ENCODE measurements at regions not wholly inside any gene's neighbourhood (a gene's known extent, or its start where the extent isn't known, plus 50 kb on each side); places are given as distances from the start of the nearest gene placed in this dataset.

GRCh38 chr6:115770851-115771250 lies 289.8 kb downstream of the FRK start (continued):
- no peak for TF ChIP-seq JUND (IDR thresholded peaks at IDR 0.05; ENCODE audit: low read depth, low read length)
- TF ChIP-seq, protein P1, sequence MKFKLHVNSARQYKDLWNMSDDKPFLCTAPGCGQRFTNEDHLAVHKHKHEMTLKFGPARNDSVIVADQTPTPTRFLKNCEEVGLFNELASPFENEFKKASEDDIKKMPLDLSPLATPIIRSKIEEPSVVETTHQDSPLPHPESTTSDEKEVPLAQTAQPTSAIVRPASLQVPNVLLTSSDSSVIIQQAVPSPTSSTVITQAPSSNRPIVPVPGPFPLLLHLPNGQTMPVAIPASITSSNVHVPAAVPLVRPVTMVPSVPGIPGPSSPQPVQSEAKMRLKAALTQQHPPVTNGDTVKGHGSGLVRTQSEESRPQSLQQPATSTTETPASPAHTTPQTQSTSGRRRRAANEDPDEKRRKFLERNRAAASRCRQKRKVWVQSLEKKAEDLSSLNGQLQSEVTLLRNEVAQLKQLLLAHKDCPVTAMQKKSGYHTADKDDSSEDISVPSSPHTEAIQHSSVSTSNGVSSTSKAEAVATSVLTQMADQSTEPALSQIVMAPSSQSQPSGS (IDR thresholded peaks at IDR 0.05; ENCODE audit: low read length), result no peak

- ChIA-PET SMC1A (ENCODE audit: uncharacterized antibody, unreplicated experiment) (no interaction called here), POLR2A (no interaction called here), RAD21 (ENCODE audit: unreplicated experiment) (no interaction called here), CTCF (no interaction called here)
- H3K27ac ChIP-seq (ENCODE audit: control insufficient read depth, insufficient read depth), result no peak overlapping the region
- FAIRE-seq, result no peak
- no peaks in the 10 kb centered on the region for H4K20me1 ChIP-seq (ENCODE audit: control insufficient read depth, insufficient read depth)
- H3K4me2 ChIP-seq (ENCODE audit: control insufficient read depth, insufficient read depth), result no peak overlapping the region
- H3K9ac ChIP-seq (ENCODE audit: control insufficient read depth, insufficient read depth, low read length), result no peak overlapping the region
- H3K79me2 ChIP-seq (ENCODE audit: control insufficient read depth, insufficient read depth, low read length), result no peaks in the 10 kb centered on the region
- H3K4me1 ChIP-seq (ENCODE audit: control insufficient read depth, insufficient read depth, low read length), result no peaks in the 10 kb centered on the region
- DNase-seq (ENCODE audit: low read depth, low spot score), result no peak
- intact Hi-C loops (cut with micrococcal nuclease; ENCODE audit: unreplicated experiment), result no loop called here
- no peak overlapping the region for H3K4me3 ChIP-seq
- BruUV-seq (replicated peaks), result no TSS peak
- no peak for ATAC-seq
- no peak overlapping the region for H2AFZ ChIP-seq (ENCODE audit: control insufficient read depth, low read depth, low read length)
- in situ Hi-C loops (cut with MboI), result no loop called here
- no peaks in the 10 kb centered on the region for H3K9me3 ChIP-seq (replicated peaks; ENCODE audit: control insufficient read depth, insufficient read depth, low read length)
- H3K36me3 ChIP-seq (ENCODE audit: control insufficient read depth in 2 of 2, insufficient read depth in 2 of 2, low read length in 1 of 2), result no peaks in the 10 kb centered on the region
- no peak for TF ChIP-seq E2F8 (IDR thresholded peaks at IDR 0.05; ENCODE audit: low read depth, partially characterized antibody)
- TF ChIP-seq, protein P2, sequence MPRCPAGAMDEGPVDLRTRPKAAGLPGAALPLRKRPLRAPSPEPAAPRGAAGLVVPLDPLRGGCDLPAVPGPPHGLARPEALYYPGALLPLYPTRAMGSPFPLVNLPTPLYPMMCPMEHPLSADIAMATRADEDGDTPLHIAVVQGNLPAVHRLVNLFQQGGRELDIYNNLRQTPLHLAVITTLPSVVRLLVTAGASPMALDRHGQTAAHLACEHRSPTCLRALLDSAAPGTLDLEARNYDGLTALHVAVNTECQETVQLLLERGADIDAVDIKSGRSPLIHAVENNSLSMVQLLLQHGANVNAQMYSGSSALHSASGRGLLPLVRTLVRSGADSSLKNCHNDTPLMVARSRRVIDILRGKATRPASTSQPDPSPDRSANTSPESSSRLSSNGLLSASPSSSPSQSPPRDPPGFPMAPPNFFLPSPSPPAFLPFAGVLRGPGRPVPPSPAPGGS (IDR thresholded peaks at IDR 0.05; ENCODE audit: borderline replicate concordance, insufficient read depth, low read depth, low read length, poor library complexity, severe bottlenecking), result no peak
- H3K27me3 ChIP-seq (replicated peaks in 1 of 2; ENCODE audit: control insufficient read depth in 2 of 2, insufficient read depth in 2 of 2, low read length in 1 of 2), result no peaks in the 10 kb centered on the region
Measured at GRCh38 chr6:115768500-115768899, 292.2 kb downstream of the FRK start.
